Pons (tissue), 1 donor: ENCODE measurements at regions not wholly inside any gene's neighbourhood (a gene's known extent, or its start where the extent isn't known, plus 50 kb on each side); places are given as distances from the start of the nearest gene placed in this dataset.
"Not testable (repeated sequence)": the region's sequence is repeated elsewhere in the genome, so short reads cannot be mapped to it uniquely, and the experiment has no call there.

Experiments
- DNase-seq: peaks from one replicate; pipeline ENCODE4 v3.0.0-alpha.2; 2016; ENCODE audit warnings: low spot score

DNA sequence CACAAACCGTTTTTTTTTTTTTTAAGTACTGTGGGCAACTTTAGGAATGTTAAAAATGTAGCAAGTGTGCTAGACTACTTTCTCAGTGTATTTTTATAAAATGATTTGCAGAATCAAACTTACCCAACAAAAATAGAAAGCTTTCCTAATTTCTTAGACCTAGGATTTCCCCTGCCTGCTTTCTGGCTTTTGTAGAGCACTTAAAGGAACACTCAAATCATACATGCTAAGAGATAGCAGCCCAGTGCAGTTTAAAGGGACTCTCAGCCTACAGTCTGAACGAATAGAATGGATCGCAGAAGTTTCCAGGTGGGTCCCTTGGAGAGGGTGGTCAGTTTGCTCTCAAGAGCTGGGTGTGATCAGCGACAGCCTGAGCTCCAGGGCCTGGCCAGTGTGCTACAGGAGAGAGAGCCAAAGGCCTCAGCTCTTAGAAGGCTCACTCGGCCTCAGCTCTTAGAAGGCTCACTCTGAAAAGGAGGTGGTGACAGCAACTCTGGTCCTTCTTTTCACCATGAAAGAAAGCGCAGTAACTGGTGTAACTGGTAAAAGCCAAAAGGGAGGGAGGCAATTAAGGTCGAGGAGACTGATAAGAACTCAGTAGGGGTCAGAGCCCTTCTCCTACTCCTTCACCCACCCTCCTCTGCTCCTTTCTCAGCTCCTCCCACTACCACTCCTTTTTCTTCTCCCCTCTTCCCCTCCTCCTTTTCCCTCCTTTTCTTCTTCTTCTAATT, 142.4 kb downstream of the ZFP64 start:
- DNase-seq: no peak

GRCh38 chr20:52047811-52048764, 143.5 kb downstream of the ZFP64 start:
- DNase-seq: no peak

DNA sequence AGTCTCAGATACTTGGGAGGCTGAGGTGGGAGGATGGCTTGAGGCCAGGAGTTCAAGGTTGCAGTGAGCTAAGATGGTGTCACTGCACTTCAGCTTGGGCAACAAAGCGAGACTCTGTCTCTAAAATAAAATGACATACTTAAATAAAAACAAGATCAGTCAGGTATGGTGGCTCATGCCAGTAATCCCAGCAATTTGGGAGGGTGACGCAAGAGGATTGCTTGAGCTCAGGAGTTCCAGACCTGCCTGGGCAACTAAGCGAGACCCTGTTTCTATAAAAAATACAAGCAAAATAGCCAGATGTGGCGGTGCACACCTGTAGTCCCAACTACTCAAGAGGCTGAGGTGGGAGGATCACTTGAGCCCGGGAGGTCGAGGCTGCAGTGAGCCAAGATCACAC, 149.6 kb downstream of the ZFP64 start:
- DNase-seq: no peak

DNA sequence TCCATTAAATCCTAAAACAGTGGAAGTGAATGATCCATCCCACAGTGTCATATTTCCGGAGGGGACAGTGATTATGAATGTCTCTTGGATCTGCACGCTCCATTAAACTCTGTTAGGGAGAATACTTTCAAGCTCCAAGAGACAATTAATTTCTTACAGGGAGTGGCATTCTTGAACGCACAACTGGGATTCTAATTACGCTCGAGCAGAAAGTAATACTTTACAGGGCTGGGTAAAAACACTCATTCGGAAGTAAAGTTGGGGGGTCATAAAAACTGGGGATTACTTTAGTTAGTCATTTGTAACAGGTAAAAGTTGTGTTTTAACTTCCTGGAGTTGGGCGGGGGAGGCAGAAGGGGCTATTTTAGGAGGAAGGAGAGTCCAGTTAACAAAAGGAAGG, 151.8 kb downstream of the ZFP64 start:
- no peak for DNase-seq

DNA sequence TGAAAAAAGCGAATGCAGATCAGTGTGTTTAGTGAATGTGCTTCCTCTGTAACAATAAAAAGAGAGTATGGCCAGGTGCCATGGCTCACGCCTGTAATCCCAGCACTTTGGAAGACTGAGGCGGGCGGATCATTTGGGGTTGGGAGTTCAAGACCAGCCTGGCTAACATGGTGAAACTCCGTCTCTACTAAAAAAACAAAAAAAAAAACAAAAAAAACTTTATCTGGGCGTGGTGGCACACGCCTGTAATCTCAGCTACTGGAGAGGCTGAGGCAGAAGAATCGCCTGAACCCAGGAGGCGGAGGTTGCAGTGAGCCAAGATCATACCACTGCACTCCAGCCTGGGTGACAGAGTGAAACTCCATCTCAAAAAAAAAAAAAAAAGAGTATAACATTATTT, 152.9 kb downstream of the ZFP64 start:
- not testable (repeated sequence) for DNase-seq

DNA sequence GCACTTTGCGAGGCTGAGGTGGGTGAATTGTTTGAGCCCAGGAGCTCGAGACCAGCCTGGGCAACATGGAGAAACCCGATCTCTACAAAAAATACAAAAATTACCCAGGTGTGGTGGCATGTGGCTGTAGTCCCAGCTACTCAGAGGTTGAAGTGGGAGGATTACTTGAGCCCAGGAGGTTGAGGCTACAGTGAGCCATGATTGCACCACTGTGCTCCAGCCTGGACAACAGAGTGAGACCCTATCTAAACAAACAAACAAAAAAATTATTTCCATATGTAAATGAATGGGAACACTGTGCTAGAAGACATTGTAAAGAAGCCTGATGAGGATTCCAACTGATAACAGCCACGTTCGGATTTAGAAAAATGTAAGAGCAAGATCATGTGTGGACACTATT, 154.2 kb downstream of the ZFP64 start:
- no peak for DNase-seq

GRCh38 chr20:52035977-52036376, 155.6 kb downstream of the ZFP64 start:
- no peak for DNase-seq

DNA sequence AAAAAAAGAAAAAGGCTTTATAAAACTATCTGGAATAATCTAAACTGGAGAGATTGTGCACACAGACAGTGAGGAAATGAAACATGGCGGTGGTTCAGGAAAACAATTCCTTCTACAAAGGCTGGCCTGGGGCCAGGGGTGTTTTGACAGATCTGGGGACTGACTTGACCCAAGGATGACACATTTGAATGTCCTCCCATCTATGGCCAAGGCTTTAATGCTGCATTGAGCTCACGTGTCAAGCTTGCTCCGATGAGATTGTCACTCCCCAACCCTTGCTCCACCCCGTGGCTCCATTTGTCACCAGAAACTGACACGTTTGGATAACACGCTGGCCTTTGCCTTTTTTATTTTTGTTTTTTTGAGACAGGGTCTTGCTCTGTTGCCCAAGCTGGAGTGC, 156.1 kb downstream of the ZFP64 start:
- DNase-seq: no peak

- no peak for DNase-seq
Observed at GRCh38 chr20:52034581-52034980, 157.0 kb downstream of the ZFP64 start.

- no peak for DNase-seq
Observed at GRCh38 chr20:52033313-52033712, 158.3 kb downstream of the ZFP64 start.

DNA sequence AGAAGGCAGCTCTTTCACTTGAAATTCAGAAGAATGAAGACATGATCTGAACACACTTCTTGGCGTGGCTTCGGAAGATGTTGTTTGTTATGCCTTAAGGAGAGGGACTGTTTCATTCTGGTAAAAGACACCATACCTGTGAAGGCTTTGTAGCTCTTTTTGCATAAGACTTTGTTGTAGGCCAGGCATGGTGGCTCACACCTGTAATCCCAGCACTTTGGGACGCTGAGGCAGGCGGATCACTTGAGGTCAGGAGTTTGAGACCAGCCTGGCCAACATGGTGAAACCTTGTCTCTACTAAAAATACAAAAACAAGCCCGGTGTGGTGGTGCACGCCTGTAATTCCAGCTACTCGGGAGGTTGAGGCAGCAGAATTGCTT, 159.3 kb downstream of the ZFP64 start:
- not testable (repeated sequence) for DNase-seq

DNA sequence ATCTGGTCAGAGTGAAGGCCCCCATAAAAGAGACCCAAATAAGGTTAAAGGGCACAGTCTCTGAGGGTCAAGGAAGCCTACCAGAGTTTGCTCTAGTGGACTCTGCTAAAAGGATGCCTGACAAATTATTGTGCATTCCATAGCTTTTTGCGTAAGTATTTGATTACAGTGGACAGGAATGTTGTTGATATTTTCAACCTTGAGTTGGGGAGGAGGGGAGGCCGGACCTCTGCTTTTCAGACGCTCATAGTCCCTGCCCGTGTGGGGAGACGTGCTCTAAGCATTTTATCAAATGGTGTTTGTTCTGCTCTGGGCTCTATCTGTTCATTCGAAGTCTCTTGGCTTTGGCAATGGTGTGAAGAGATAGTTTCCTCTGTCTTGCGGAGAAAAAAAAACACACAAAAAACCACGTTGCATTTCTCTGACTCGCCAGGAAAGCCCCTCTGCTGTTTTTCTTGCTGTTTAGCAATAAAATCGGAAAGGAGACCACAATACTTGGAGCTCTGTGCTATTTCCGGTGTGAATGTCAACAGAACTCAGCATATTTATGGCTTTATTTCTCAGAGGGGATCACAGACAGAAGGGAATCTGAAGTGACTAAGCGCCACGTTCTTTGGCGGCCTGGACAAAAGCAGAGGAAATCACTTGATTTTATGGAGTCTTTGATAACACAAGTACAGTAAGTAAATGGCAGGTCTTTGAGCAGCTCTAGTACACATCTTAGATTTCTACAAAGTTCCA, 159.8 kb downstream of the ZFP64 start:
- DNase-seq: no peak

DNA sequence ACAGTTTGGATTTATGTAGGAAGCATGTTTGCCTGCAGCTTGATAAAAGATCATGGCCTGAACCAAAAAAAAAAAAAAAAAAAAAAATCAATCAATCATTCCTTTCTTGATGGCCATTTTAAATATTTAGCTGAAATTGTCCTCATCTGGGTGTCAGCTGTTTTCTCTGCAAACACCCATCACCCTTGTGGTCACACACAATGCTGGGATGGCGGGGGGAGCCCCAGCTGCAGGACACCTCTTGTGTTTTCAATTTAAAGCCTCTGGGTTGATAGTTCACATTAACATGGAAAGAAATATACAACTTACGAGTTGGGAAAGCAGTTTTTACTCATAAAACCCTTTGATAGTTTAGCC, 160.4 kb downstream of the ZFP64 start:
- DNase-seq: no peak

- not testable (repeated sequence) for DNase-seq
Observed at GRCh38 chr20:52029129-52029528, 162.4 kb downstream of the ZFP64 start.

DNA sequence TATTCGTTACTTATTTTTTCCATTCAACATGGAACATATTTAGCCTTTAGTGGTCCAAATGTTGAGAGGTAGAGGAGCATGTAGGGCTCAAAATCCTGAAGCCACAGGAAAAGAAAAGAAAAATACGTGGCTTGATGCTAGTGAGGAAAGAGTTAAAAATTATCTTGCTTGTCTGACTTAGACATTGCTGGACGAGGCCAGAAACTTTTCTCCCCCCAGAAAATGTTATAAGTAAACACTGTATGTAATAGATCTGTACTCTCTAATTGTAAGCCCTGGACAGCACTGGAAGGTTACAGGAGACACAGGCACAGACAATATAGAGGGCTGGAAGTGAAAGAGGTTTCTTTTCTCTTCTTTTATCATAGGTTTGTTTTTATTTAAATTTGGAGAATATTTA, 165.6 kb downstream of the ZFP64 start:
- no peak for DNase-seq

GRCh38 chr20:52019313-52019712, 172.3 kb downstream of the ZFP64 start:
- DNase-seq: no peak

DNA sequence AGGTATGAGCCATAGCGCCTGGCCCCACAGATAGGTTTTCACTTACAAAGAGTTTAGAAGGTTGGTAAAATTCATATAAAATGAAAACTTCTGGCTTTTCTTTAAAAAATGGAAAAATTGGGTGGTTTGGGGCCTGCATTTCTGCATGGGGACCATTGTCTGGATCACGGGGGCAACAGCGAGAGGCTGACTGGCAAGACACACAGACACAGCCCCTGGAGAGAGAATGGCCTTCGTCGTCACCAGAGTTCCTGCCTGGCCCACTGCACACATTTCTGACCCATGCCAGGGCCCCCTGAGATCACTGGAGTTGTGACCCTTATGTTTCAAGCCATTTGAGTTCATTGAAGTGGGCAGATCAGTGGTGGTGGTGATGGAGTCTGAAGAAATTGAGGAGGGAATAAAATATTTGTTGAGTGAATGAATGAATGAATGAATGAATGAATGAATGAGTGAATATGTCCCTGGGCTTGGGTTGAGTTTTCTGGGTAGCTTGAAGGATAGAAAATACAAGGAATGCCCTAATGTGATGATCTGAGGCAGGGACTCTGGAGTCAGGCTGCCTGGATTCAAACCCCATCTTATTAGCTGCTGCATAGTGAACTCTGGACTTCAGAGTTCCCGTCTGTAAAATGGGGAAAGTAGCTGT, 173.8 kb downstream of the ZFP64 start:
- no peak for DNase-seq

DNA sequence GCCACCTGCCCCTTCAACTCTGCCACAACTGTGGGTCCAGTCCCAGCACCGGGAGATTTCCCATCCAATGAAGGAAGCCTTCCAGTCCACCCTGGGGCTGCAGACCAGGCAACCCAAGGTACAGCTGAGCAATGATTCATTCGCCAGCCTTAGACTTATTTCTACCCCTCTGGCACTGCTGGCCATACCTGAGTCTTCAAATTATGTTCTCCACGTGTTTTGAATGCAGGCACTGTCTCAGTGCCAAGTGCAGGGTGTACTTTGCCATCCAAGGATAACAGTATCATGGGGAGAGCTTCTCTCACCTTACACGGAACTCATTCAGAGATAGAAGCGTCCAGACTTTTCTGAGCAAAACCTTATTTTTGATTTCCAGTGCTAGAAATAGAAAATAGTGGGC, 175.6 kb downstream of the ZFP64 start:
- DNase-seq: no peak

GRCh38 chr20:52015155-52015554, 176.4 kb downstream of the ZFP64 start:
- no peak for DNase-seq

DNA sequence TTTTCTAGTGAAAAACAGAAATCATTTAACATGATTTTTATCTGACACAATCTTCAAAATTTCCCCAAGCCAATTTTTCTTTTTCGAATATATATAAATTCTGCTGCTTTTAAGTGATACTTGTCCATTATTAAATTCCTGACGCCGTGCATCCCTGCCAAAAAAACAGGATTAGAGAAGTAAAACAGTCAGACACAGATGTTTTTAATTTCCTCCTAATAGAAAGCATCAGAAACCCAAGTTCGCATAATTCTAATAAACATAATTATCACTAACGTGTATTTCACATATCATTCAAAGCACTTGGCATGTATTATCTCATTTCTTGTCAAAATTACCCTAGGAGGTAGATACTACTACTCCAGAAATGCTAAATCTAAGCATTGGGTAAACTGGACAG, 179.5 kb downstream of the ZFP64 start:
- no peak for DNase-seq

GRCh38 chr20:52011093-52011492, 180.5 kb downstream of the ZFP64 start:
- no peak for DNase-seq

DNA sequence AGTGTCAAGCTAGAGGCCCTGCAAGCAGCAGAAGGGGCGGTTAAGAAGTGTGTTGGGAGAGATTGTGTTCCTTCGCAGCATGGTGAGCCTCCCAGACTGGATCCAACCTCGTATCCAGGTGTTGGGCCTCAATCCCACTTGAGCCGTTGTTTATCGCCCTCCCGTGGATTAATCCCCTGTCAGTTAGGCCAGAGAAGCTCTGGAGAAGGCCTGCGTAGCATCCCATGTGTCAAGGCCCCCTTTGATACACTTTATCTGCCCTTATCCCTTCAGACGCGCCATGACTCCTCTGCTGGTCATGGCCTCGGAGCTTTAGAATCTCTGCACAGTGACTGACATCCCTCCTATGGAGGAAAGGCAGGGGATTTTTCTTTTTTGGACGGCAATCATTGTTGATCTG, 181.0 kb downstream of the ZFP64 start:
- DNase-seq: no peak
